Thymus (tissue), 11 donors: ENCODE measurements at regions not wholly inside any gene's neighbourhood (a gene's known extent, or its start where the extent isn't known, plus 50 kb on each side); places are given as distances from the start of the nearest gene placed in this dataset.

Source experiments
- DNase-seq, 9 donors: peaks; one replicate each; pipeline ENCODE4 v3.0.0-alpha.2; 2013; ENCODE audit warnings: low spot score in 9 of 9, low read depth in 6 of 9, missing footprints in 1 of 9
- H3K27ac ChIP-seq, 2 donors: one replicate each; pipeline ENCODE4 v1.5.1; 2013; ENCODE audit warnings: control low read depth in 1 of 2, low read depth in 1 of 2, low read length in 1 of 2, mild to moderate bottlenecking in 1 of 2, moderate library complexity in 1 of 2
- H3K27me3 ChIP-seq, 2 donors: one replicate each; pipeline ENCODE4 v1.5.1; 2013; ENCODE audit warnings: low read length in 1 of 2; ENCODE audit not compliant: control insufficient read depth in 2 of 2, insufficient read depth in 1 of 2
- H3K36me3 ChIP-seq, 2 donors: one replicate each; pipeline ENCODE4 v1.5.1; 2013; ENCODE audit warnings: low read length in 1 of 2, mild to moderate bottlenecking in 1 of 2, moderate library complexity in 1 of 2; ENCODE audit not compliant: control insufficient read depth in 2 of 2, insufficient read depth in 2 of 2
- H3K4me1 ChIP-seq, 2 donors: one replicate each; pipeline ENCODE4 v1.5.1; 2013; ENCODE audit warnings: low read length in 2 of 2; ENCODE audit not compliant: control insufficient read depth in 2 of 2, insufficient read depth in 2 of 2
- H3K4me3 ChIP-seq, 2 donors: one replicate each; pipeline ENCODE4 v1.5.1; 2013; ENCODE audit warnings: low read length in 2 of 2, control low read depth in 1 of 2, mild to moderate bottlenecking in 1 of 2
- H3K9me3 ChIP-seq, 2 donors: one replicate each; pipeline ENCODE4 v1.5.1; 2013; ENCODE audit warnings: low read length in 1 of 2, mild to moderate bottlenecking in 1 of 2; ENCODE audit not compliant: control insufficient read depth in 2 of 2, insufficient read depth in 1 of 2
- WGBS: extraction: QIAGEN DNeasy Blood & Tissue Kit; methylation state at CpG from one replicate; pipeline ENCODE4 v1.1.7; 2013; 5-methylcytosine and 5-hydroxymethylcytosine counted together
- donor health status: healthy.

DNA sequence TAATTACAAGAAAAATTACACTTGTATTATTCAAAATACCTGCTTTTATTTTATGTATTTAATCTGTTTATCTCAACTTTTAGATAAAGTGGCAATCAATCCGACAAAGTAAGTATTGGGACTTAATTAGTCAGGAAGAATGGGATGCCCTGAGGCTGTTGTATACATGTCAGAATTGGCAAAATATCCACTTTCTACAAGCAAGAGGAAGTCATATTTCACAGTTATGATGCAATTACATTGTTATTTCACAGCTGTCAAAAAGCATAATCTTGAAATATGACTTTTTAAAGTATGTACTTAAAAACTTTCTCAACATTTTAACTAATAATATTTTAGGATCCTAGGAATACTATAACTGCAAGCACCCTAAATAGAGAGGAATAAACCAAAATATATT is 357.1 kb upstream of the MGAT4C start:
- no peak for DNase-seq
- H3K4me1 ChIP-seq: no peaks in the 10 kb centered on the region
- whole genome bisulfite sequencing: 63% methylated on average over 1 of the region's 1 CpG

DNA sequence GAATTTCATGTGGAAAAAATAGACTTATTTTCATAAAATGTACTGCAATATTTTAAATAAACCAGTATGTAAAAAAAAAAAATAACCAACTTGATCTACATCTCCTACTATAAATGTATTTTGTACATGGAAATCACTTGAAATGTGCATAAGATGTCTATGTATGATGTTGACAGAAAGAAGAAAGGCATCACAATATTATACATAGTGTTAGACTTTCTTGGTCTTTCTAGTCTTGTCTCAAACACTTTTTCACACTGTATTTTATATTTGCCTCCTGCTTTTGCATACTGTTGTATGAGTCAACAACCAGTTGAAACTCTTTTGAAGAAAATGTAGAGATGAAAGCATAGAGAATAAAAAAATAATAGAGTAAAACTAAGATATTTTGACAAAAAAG is 352.4 kb upstream of the MGAT4C start:
- Histone ChIP-seq H3K4me1 (no peaks in the 10 kb centered on the region), H3K4me3 (no peak overlapping the region), H3K27ac (no peak overlapping the region), H3K9me3 (no peaks in the 10 kb centered on the region), H3K27me3 (no peaks in the 10 kb centered on the region), H3K36me3 (no peaks in the 10 kb centered on the region)
- no peak for DNase-seq

More for the DNA sequence above, 357.1 kb upstream of the MGAT4C start:
- no peak overlapping the region for H3K4me3 ChIP-seq
- no peaks in the 10 kb centered on the region for H3K36me3 ChIP-seq
- no peaks in the 10 kb centered on the region for H3K9me3 ChIP-seq
- H3K27ac ChIP-seq: no peak overlapping the region
- no peaks in the 10 kb centered on the region for H3K27me3 ChIP-seq

DNA sequence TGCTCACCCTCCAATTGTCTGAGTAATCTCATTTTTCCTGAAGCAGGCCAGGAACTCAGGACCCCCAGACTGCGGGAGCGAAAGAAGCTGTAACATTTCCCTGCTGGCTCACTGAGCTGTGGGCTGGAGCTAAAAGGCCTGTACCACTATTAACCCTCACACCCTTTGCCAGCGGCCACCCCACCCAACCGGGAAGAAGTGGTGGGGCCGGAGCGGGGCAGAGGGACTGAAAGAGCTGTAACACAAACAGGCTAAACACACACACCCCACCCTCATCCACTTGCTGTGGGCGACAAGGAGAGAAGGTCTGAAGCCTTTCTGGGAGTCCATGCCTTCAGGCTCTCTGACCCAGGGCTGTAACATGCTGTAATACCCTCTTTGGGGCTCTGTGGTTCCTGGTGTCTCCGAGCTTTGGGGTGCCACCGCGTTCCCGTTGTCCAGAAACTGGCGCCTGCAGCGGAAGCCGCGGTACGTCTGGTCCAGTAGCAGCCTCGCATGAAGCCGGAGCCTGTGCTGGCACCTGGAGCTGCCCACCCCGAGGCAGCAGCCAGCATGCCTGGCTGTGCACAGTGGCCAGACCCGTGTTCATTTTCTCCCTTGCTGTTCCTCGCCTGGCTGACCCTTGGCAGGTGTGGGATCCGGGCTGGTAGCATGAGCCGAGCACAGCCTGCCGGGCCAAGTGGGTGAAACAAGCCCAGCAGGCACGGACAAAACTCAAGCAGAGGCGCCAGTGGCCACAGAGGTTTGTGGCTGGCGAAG is 345.5 kb upstream of the MGAT4C start:
- H3K4me1 ChIP-seq: no peaks in the 10 kb centered on the region
- H3K27me3 ChIP-seq: no peaks in the 10 kb centered on the region
- DNase-seq: no peak
- 96% methylated on average over 27 of the region's 27 CpGs for WGBS
- no peak overlapping the region for H3K4me3 ChIP-seq
- H3K9me3 ChIP-seq: peaks cover 0 to 18% of the 10 kb centered on the region in 2 donors
- no peaks in the 10 kb centered on the region for H3K36me3 ChIP-seq
- no peak overlapping the region for H3K27ac ChIP-seq

DNA sequence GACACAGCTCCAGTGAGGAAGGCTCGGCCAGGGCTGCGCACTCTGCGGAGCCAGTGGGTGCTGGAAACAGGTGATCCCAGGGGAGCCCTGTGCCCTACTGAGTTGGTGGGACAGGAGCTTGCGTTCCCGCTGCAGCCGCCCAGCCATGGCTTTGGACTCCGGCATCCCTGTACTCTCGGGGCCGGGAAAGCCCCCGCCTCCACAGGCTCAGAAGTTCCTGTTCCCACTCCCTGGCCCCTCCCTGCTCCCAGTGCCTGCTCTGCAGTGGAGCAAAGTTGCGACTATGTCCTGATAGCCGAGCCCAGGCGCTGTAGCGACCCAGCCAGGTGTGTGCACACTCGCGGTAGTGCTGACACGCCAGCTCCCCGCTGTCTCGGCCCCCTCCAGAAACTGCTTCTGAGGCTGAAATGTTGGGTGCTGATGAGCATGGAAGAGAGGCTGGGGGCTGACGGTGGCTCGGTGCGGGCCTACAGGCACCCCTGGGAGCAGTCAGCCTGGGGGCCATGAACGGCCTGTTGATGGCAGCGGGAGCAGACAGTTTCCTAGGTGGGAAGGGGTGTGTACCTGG is 344.6 kb upstream of the MGAT4C start:
- H3K9me3 ChIP-seq: peaks cover 0 to 18% of the 10 kb centered on the region in 2 donors
- H3K4me3 ChIP-seq: no peak overlapping the region
- no peak overlapping the region for H3K27ac ChIP-seq
- H3K36me3 ChIP-seq: no peaks in the 10 kb centered on the region
- no peaks in the 10 kb centered on the region for H3K4me1 ChIP-seq
- 97% methylated on average over 24 of the region's 24 CpGs for WGBS
- no peaks in the 10 kb centered on the region for H3K27me3 ChIP-seq
- no peak for DNase-seq

DNA sequence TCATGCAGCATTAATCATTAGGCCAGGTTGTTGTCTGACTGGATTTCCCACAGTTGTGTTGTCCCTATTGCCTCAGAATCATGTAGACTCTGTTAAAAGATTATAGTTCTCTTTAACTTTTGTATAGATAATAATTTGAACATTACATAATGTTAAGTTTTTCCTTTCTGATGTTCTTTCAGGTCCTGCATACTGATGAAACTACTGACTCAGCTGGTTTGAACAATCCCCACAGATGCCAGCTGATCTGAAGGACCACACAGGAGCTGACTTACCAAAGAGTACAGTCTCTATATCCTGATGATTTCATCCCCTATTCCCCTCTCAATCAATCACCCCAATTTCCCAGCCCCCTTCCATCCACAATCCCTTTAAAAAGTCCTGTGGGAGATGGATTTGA is 341.2 kb upstream of the MGAT4C start:
- no peak overlapping the region for H3K27ac ChIP-seq
- H3K9me3 ChIP-seq: peaks cover 0 to 18% of the 10 kb centered on the region in 2 donors
- DNase-seq: no peak
- no peaks in the 10 kb centered on the region for H3K4me1 ChIP-seq
- no peaks in the 10 kb centered on the region for H3K36me3 ChIP-seq
- no peak overlapping the region for H3K4me3 ChIP-seq
- H3K27me3 ChIP-seq: no peaks in the 10 kb centered on the region

DNA sequence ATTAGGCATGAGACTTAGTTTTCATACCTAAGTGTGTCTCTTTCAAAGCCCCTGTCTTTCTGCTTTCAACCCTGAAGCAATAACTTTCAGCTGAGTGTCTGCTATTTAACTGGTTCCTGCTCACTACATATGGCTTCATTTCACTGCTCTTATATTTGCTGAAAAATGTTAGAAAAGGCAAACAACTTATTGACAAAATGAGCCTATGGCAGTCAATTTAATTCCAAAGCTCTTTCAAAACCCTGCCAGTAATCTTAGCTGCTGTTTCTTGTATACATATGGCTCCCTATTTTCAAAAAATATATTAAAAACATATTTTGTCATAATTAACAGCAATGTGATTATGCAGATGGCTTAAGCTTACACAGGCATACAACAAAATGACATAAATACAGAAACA is 334.1 kb upstream of the MGAT4C start:
- Histone ChIP-seq H3K27me3 (no peaks in the 10 kb centered on the region), H3K36me3 (no peaks in the 10 kb centered on the region), H3K4me3 (no peak overlapping the region), H3K9me3 (no peaks in the 10 kb centered on the region), H3K4me1 (no peaks in the 10 kb centered on the region), H3K27ac (no peak overlapping the region)
- no peak for DNase-seq

DNA sequence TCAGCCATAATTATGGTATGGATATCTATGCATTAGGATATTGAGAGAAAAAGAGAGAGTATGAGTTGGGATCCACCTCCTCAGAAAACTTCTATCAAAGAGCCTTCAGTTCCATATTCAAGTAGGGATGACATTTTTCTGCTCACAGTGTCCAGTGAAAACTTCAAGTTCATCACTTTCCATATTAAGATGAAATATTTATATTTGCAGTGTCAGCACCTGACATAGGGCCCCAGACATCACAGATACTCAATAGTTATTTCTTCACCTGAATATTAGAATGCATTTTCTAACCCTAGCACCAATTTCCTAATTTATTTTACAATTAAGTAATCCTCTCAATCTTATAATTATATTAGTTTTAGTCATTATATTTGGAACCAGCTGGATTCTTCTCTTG is 318.0 kb upstream of the MGAT4C start:
- no peak for DNase-seq
- no peaks in the 10 kb centered on the region for H3K36me3 ChIP-seq
- no peak overlapping the region for H3K4me3 ChIP-seq

DNA sequence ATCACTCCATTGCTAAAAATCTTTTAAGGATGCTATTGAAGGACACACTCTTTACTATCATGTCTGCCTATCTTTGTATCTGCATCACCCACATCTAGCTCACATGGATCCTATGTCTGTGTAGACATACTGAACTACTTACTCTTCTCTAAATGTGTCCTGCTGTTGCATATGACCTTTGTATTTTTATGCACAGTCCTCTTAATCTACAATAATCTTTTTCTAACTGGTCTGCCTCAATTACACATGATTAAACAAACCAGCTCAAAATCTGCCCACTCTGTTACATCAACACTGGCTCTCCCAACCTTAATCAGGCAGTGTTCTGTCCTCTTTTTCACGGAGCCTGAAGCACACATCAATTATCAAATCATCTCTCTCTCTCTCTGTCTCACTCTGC is 316.3 kb upstream of the MGAT4C start:
- Histone ChIP-seq H3K4me3 (no peak overlapping the region), H3K36me3 (no peaks in the 10 kb centered on the region), H3K27ac (no peak overlapping the region), H3K27me3 (no peaks in the 10 kb centered on the region), H3K4me1 (no peaks in the 10 kb centered on the region), H3K9me3 (no peaks in the 10 kb centered on the region)
- 21% methylated on average over 1 of the region's 1 CpG for WGBS
- no peak for DNase-seq

More for the DNA sequence above, 318.0 kb upstream of the MGAT4C start:
- H3K4me1 ChIP-seq: no peaks in the 10 kb centered on the region
- no peak overlapping the region for H3K27ac ChIP-seq
- no peaks in the 10 kb centered on the region for H3K9me3 ChIP-seq
- H3K27me3 ChIP-seq: no peaks in the 10 kb centered on the region

DNA sequence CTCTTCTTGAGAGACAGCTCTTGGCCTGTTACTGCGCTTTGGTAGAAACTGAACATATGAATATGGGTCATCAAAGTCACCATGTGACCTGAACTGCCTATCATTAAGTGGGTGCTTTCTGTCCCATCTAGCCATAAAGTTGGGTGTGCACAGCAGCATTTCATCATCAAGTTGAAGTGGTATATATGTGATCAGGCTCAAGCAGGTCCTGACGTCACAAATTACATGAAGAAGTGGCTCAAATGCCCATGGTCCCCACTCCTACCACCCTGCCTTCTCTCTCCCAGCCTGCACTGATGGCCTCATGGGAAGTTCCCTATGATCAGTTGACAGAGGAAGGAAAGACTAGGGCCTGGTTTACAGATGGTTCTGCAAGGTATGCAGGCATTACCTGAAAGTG is 308.8 kb upstream of the MGAT4C start:
- H3K4me1 ChIP-seq: no peaks in the 10 kb centered on the region
- no peak overlapping the region for H3K27ac ChIP-seq
- no peak for DNase-seq
- H3K27me3 ChIP-seq: no peaks in the 10 kb centered on the region
- 96% methylated on average over 2 of the region's 2 CpGs for WGBS
- H3K36me3 ChIP-seq: no peaks in the 10 kb centered on the region
- peaks cover 0 to 16% of the 10 kb centered on the region in 2 donors for H3K9me3 ChIP-seq
- no peak overlapping the region for H3K4me3 ChIP-seq
